ENCODE measurements at regions not wholly inside any gene's neighbourhood (a gene's known extent, or its start where the extent isn't known, plus 50 kb on each side); places are given as distances from the start of the nearest gene placed in this dataset.
"Not testable (repeated sequence)": the region's sequence is repeated elsewhere in the genome, so short reads cannot be mapped to it uniquely, and the experiment has no call there.

- no peak for TF ChIP-seq JUND (IDR thresholded peaks at IDR 0.05; ENCODE audit: low read depth)
- in situ Hi-C loops (cut with HindIII; ENCODE audit: low pct_unique_long_range_greater_than_20kb, low sequenced_read_pairs) = no loop called here
- DNase-seq (ENCODE audit: low read depth in 1 of 2, low spot score in 1 of 2) = no peak
Measured at GRCh38 chr1:10911490-10912166, 100.8 kb upstream of the TARDBP start.

GRCh38 chr1:10912441-10912840 lies 100.0 kb upstream of the TARDBP start:
- TF ChIP-seq JUND (IDR thresholded peaks at IDR 0.05; ENCODE audit: low read depth) = no peak
- DNase-seq (ENCODE audit: low read depth in 1 of 2, low spot score in 1 of 2) = no peak
- in situ Hi-C loops (cut with HindIII; ENCODE audit: low pct_unique_long_range_greater_than_20kb, low sequenced_read_pairs) = no loop called here

GRCh38 chr1:10914056-10914455 lies 98.4 kb upstream of the TARDBP start:
- no peak for DNase-seq (ENCODE audit: low read depth in 1 of 2, low spot score in 1 of 2)
- TF ChIP-seq JUND (IDR thresholded peaks at IDR 0.05; ENCODE audit: low read depth) = no peak
- in situ Hi-C loops (cut with HindIII; ENCODE audit: low pct_unique_long_range_greater_than_20kb, low sequenced_read_pairs) = no loop called here

GRCh38 chr1:10915594-10915993 lies 96.9 kb upstream of the TARDBP start:
- in situ Hi-C loops (cut with HindIII; ENCODE audit: low pct_unique_long_range_greater_than_20kb, low sequenced_read_pairs) = no loop called here
- no peak for TF ChIP-seq JUND (IDR thresholded peaks at IDR 0.05; ENCODE audit: low read depth)
- DNase-seq (ENCODE audit: low read depth in 1 of 2, low spot score in 1 of 2) = no peak

- no peak for TF ChIP-seq JUND (IDR thresholded peaks at IDR 0.05; ENCODE audit: low read depth)
- in situ Hi-C loops (cut with HindIII; ENCODE audit: low pct_unique_long_range_greater_than_20kb, low sequenced_read_pairs) = no loop called here
- no peak for DNase-seq (ENCODE audit: low read depth in 1 of 2, low spot score in 1 of 2)
Measured at GRCh38 chr1:10916311-10916710, 96.1 kb upstream of the TARDBP start.

- DNase-seq (ENCODE audit: low read depth in 1 of 2, low spot score in 1 of 2) = no peak
- in situ Hi-C loops (cut with HindIII; ENCODE audit: low pct_unique_long_range_greater_than_20kb, low sequenced_read_pairs) = no loop called here
Measured at GRCh38 chr1:10916991-10917390, 95.5 kb upstream of the TARDBP start.

GRCh38 chr1:10917513-10918454 lies 94.7 kb upstream of the TARDBP start:
- TF ChIP-seq JUND (IDR thresholded peaks at IDR 0.05; ENCODE audit: low read depth) = no peak
- DNase-seq (ENCODE audit: low read depth in 1 of 2, low spot score in 1 of 2) = no peak
- in situ Hi-C loops (cut with HindIII; ENCODE audit: low pct_unique_long_range_greater_than_20kb, low sequenced_read_pairs) = no loop called here

More at GRCh38 chr1:10916991-10917390, 95.5 kb upstream of the TARDBP start:
- TF ChIP-seq JUND (IDR thresholded peaks at IDR 0.05; ENCODE audit: low read depth) = no peak

GRCh38 chr1:10918531-10918930 lies 93.9 kb upstream of the TARDBP start:
- no peak for TF ChIP-seq JUND (IDR thresholded peaks at IDR 0.05; ENCODE audit: low read depth)
- in situ Hi-C loops (cut with HindIII; ENCODE audit: low pct_unique_long_range_greater_than_20kb, low sequenced_read_pairs) = no loop called here
- DNase-seq (ENCODE audit: low read depth in 1 of 2, low spot score in 1 of 2) = no peak

- in situ Hi-C loops (cut with HindIII; ENCODE audit: low pct_unique_long_range_greater_than_20kb, low sequenced_read_pairs) = no loop called here
- TF ChIP-seq JUND (IDR thresholded peaks at IDR 0.05; ENCODE audit: low read depth) = no peak
- no peak for DNase-seq (ENCODE audit: low read depth in 1 of 2, low spot score in 1 of 2)
Measured at GRCh38 chr1:10920063-10920626, 92.3 kb upstream of the TARDBP start.

GRCh38 chr1:10922315-10923060 lies 90.0 kb upstream of the TARDBP start:
- in situ Hi-C loops (cut with HindIII; ENCODE audit: low pct_unique_long_range_greater_than_20kb, low sequenced_read_pairs) = not testable (repeated sequence)

GRCh38 chr1:10924030-10924429 lies 88.4 kb upstream of the TARDBP start:
- no peak for TF ChIP-seq JUND (IDR thresholded peaks at IDR 0.05; ENCODE audit: low read depth)
- in situ Hi-C loops (cut with HindIII; ENCODE audit: low pct_unique_long_range_greater_than_20kb, low sequenced_read_pairs) = no loop called here
- DNase-seq (ENCODE audit: low read depth in 1 of 2, low spot score in 1 of 2) = no peak

More at GRCh38 chr1:10922315-10923060, 90.0 kb upstream of the TARDBP start:
- not testable (repeated sequence) for DNase-seq (ENCODE audit: low read depth in 1 of 2, low spot score in 1 of 2)

GRCh38 chr1:10928654-10929053 lies 83.8 kb upstream of the TARDBP start:
- no peak for DNase-seq (ENCODE audit: low read depth in 1 of 2, low spot score in 1 of 2)
- in situ Hi-C loops (cut with HindIII; ENCODE audit: low pct_unique_long_range_greater_than_20kb, low sequenced_read_pairs) = no loop called here
- TF ChIP-seq JUND (IDR thresholded peaks at IDR 0.05; ENCODE audit: low read depth) = no peak

All from T47D (cell line).